GM10248 (cell line): ENCODE measurements at regions not wholly inside any gene's neighbourhood (a gene's known extent, or its start where the extent isn't known, plus 50 kb on each side); places are given as distances from the start of the nearest gene placed in this dataset.

Experiments
- CTCF ChIA-PET: fragments of 300-600 bp; sonication (Branson Sonifier 250); formaldehyde crosslinking; extraction: SDS; loops from one replicate; lab custom pipeline; 2021; ENCODE audit warnings: antibody characterized with exemption; lab: Yijun Ruan, JAX
- POLR2A ChIA-PET: fragments of 350-650 bp; sonication (Branson Sonifier 250); formaldehyde crosslinking; extraction: SDS; loops from one replicate; lab custom pipeline; 2020; ENCODE audit warnings: antibody characterized with exemption; lab: Yijun Ruan, JAX
- DNase-seq: peaks from one replicate; pipeline ENCODE4 v3.0.0; 2012; ENCODE audit errors: extremely low spot score
- CTCF ChIP-seq: IDR thresholded peaks from 2 replicates; pipeline ENCODE4 v1.5.1; 2012; ENCODE audit warnings: mild to moderate bottlenecking, low read depth; ENCODE audit errors: extremely low read depth, missing control alignments, control extremely low read depth

GRCh38 chr13:53131361-53131760 lies 102.7 kb downstream of the OLFM4 start:
- no peak for DNase-seq
- CTCF ChIA-PET: no interaction called here
- POLR2A ChIA-PET: no interaction called here
- TF ChIP-seq CTCF: no peak

- ChIA-PET POLR2A (no interaction called here), CTCF (no interaction called here)
- TF ChIP-seq CTCF: no peak
- no peak for DNase-seq
These were observed 106.7 kb downstream of the OLFM4 start for GRCh38 chr13:53135301-53135700.

- POLR2A ChIA-PET: no interaction called here
- DNase-seq: no peak
- CTCF ChIA-PET: interaction anchor here (0.9 to 2.2 kb wide), 6 partner anchors 9 to 51 kb away, joined by 3 to 6 read pairs (median 4); no protein-coding TSS in a partner anchor
- no peak for TF ChIP-seq CTCF
These were observed 108.1 kb downstream of the OLFM4 start for GRCh38 chr13:53136554-53137215.

GRCh38 chr13:53137779-53138178 lies 109.2 kb downstream of the OLFM4 start:
- no peak for DNase-seq
- ChIA-PET POLR2A (no interaction called here), CTCF (interaction anchor here (1.4 to 2.2 kb wide), 3 partner anchors 8 to 15 kb away, joined by 3 to 6 read pairs (median 4); no protein-coding TSS in a partner anchor)
- no peak for TF ChIP-seq CTCF

GRCh38 chr13:53138376-53139036 lies 109.9 kb downstream of the OLFM4 start:
- TF ChIP-seq CTCF: no peak
- POLR2A ChIA-PET: no interaction called here
- CTCF ChIA-PET: interaction anchor here (1.4 to 1.7 kb wide), 2 partner anchors 8 to 14 kb away, joined by 3 to 4 read pairs; no protein-coding TSS in a partner anchor
- no peak for DNase-seq

GRCh38 chr13:53141336-53141735 lies 112.7 kb downstream of the OLFM4 start:
- no peak for TF ChIP-seq CTCF
- ChIA-PET CTCF (interaction anchor here (0.9 to 2.3 kb wide), 2 partner anchors 10 to 32 kb away, joined by 4 to 8 read pairs; no protein-coding TSS in a partner anchor), POLR2A (no interaction called here)
- DNase-seq: no peak
